ENCODE measurements at regions not wholly inside any gene's neighbourhood (a gene's known extent, or its start where the extent isn't known, plus 50 kb on each side); places are given as distances from the start of the nearest gene placed in this dataset.
A peak's percentile ranks its signal among the peaks of the same experiment; 100 is the strongest.
"Not testable (repeated sequence)": the region's sequence is repeated elsewhere in the genome, so short reads cannot be mapped to it uniquely, and the experiment has no call there.

GRCh38 chr16:76985392-76986045, 205.5 kb upstream of the MON1B start:
- Mint-ChIP-seq H3K27ac (no peak overlapping the region), H3K4me1 (no peaks in the 10 kb centered on the region)

GRCh38 chr16:76988526-76988925, 202.5 kb upstream of the MON1B start:
- Mint-ChIP-seq H3K36me3 (peaks cover 1% of the 10 kb centered on the region), H3K4me1 (no peaks in the 10 kb centered on the region), H3K27ac (no peak overlapping the region), H3K27me3 (no peaks in the 10 kb centered on the region), H3K9me3 (peaks cover 0 to 5% (median 0%) of the 10 kb centered on the region in 3 donors), H3K4me3 (no peak overlapping the region)

More at GRCh38 chr16:76985392-76986045, 205.5 kb upstream of the MON1B start:
- H3K36me3 Mint-ChIP-seq: peaks cover 1% of the 10 kb centered on the region
- no peak overlapping the region for H3K4me3 Mint-ChIP-seq
- H3K9me3 Mint-ChIP-seq: peaks cover 0 to 5% (median 2%) of the 10 kb centered on the region in 3 donors
- peaks cover 2% of the 10 kb centered on the region for H3K27me3 Mint-ChIP-seq

GRCh38 chr16:77002644-77003043, 188.3 kb upstream of the MON1B start:
- H3K27ac Mint-ChIP-seq: no peak overlapping the region

GRCh38 chr16:77009453-77009852, 181.5 kb upstream of the MON1B start:
- peaks cover 0 to 4% (median 0%) of the 10 kb centered on the region in 3 donors for H3K4me1 Mint-ChIP-seq
- H3K27ac Mint-ChIP-seq: no peak overlapping the region
- peaks cover 6 to 18% (median 10%) of the 10 kb centered on the region in 3 donors for H3K9me3 Mint-ChIP-seq
- no peak overlapping the region for H3K4me3 Mint-ChIP-seq
- no peaks in the 10 kb centered on the region for H3K27me3 Mint-ChIP-seq
- H3K36me3 Mint-ChIP-seq: no peaks in the 10 kb centered on the region

More at GRCh38 chr16:77002644-77003043, 188.3 kb upstream of the MON1B start:
- Mint-ChIP-seq H3K4me1 (no peaks in the 10 kb centered on the region), H3K4me3 (no peak overlapping the region), H3K9me3 (peaks cover 0 to 2% (median 0%) of the 10 kb centered on the region in 3 donors), H3K27me3 (no peaks in the 10 kb centered on the region), H3K36me3 (no peaks in the 10 kb centered on the region)

- H3K4me1 Mint-ChIP-seq: peaks cover 0 to 4% (median 0%) of the 10 kb centered on the region in 3 donors
- H3K9me3 Mint-ChIP-seq: peaks cover 6 to 18% (median 9%) of the 10 kb centered on the region in 3 donors
- no peak overlapping the region for H3K4me3 Mint-ChIP-seq
- no peak overlapping the region for H3K27ac Mint-ChIP-seq
- H3K27me3 Mint-ChIP-seq: no peaks in the 10 kb centered on the region
- no peaks in the 10 kb centered on the region for H3K36me3 Mint-ChIP-seq
Observed at GRCh38 chr16:77014441-77014840, 176.5 kb upstream of the MON1B start.

GRCh38 chr16:77030600-77030999, 160.4 kb upstream of the MON1B start:
- no peaks in the 10 kb centered on the region for H3K36me3 Mint-ChIP-seq
- peaks cover 0 to 3% (median 0%) of the 10 kb centered on the region in 3 donors for H3K4me1 Mint-ChIP-seq
- peaks cover 0 to 3% (median 1%) of the 10 kb centered on the region in 3 donors for H3K9me3 Mint-ChIP-seq
- no peak overlapping the region for H3K27ac Mint-ChIP-seq
- H3K27me3 Mint-ChIP-seq: no peaks in the 10 kb centered on the region
- no peak overlapping the region for H3K4me3 Mint-ChIP-seq

GRCh38 chr16:77033516-77033915, 157.5 kb upstream of the MON1B start:
- peaks cover 0 to 3% (median 3%) of the 10 kb centered on the region in 3 donors for H3K9me3 Mint-ChIP-seq
- no peak overlapping the region for H3K27ac Mint-ChIP-seq
- H3K36me3 Mint-ChIP-seq: no peaks in the 10 kb centered on the region
- no peaks in the 10 kb centered on the region for H3K27me3 Mint-ChIP-seq
- H3K4me1 Mint-ChIP-seq: peaks cover 0 to 4% (median 0%) of the 10 kb centered on the region in 3 donors
- H3K4me3 Mint-ChIP-seq: no peak overlapping the region

GRCh38 chr16:77035361-77035760, 155.6 kb upstream of the MON1B start:
- Mint-ChIP-seq H3K9me3 (peaks cover 0 to 3% (median 1%) of the 10 kb centered on the region in 3 donors), H3K4me3 (no peak overlapping the region), H3K27me3 (no peaks in the 10 kb centered on the region)

GRCh38 chr16:77037696-77038347, 153.2 kb upstream of the MON1B start:
- H3K4me3 Mint-ChIP-seq: no peak overlapping the region
- peaks cover 0 to 1% (median 0%) of the 10 kb centered on the region in 3 donors for H3K4me1 Mint-ChIP-seq
- peaks cover 0 to 3% (median 1%) of the 10 kb centered on the region in 3 donors for H3K9me3 Mint-ChIP-seq
- H3K27ac Mint-ChIP-seq: no peak overlapping the region
- H3K36me3 Mint-ChIP-seq: no peaks in the 10 kb centered on the region
- no peaks in the 10 kb centered on the region for H3K27me3 Mint-ChIP-seq

More at GRCh38 chr16:77035361-77035760, 155.6 kb upstream of the MON1B start:
- Mint-ChIP-seq H3K4me1 (peaks cover 0 to 4% (median 0%) of the 10 kb centered on the region in 3 donors), H3K27ac (no peak overlapping the region), H3K36me3 (no peaks in the 10 kb centered on the region)

- H3K36me3 Mint-ChIP-seq: no peaks in the 10 kb centered on the region
- no peak overlapping the region for H3K4me3 Mint-ChIP-seq
- H3K27me3 Mint-ChIP-seq: no peaks in the 10 kb centered on the region
- H3K9me3 Mint-ChIP-seq: no peaks in the 10 kb centered on the region
- peaks cover 0 to 5% (median 0%) of the 10 kb centered on the region in 3 donors for H3K4me1 Mint-ChIP-seq
- H3K27ac Mint-ChIP-seq: no peak overlapping the region
Observed at GRCh38 chr16:77041468-77041867, 149.5 kb upstream of the MON1B start.

GRCh38 chr16:77043076-77043475, 147.9 kb upstream of the MON1B start:
- no peak overlapping the region for H3K27ac Mint-ChIP-seq
- no peaks in the 10 kb centered on the region for H3K9me3 Mint-ChIP-seq
- H3K36me3 Mint-ChIP-seq: no peaks in the 10 kb centered on the region
- H3K27me3 Mint-ChIP-seq: no peaks in the 10 kb centered on the region
- H3K4me3 Mint-ChIP-seq: no peak overlapping the region
- peaks cover 0 to 3% (median 0%) of the 10 kb centered on the region in 3 donors for H3K4me1 Mint-ChIP-seq

GRCh38 chr16:77046206-77046605, 144.8 kb upstream of the MON1B start:
- Mint-ChIP-seq H3K4me1 (peaks cover 0 to 3% (median 0%) of the 10 kb centered on the region in 3 donors), H3K4me3 (no peak overlapping the region), H3K27me3 (no peaks in the 10 kb centered on the region), H3K27ac (no peak overlapping the region), H3K9me3 (no peaks in the 10 kb centered on the region), H3K36me3 (no peaks in the 10 kb centered on the region)

GRCh38 chr16:77048085-77048484, 142.9 kb upstream of the MON1B start:
- Mint-ChIP-seq H3K27ac (no peak overlapping the region), H3K9me3 (no peaks in the 10 kb centered on the region), H3K4me1 (peaks cover 0 to 2% (median 0%) of the 10 kb centered on the region in 3 donors), H3K27me3 (no peaks in the 10 kb centered on the region), H3K4me3 (no peak overlapping the region), H3K36me3 (no peaks in the 10 kb centered on the region)

- Mint-ChIP-seq H3K4me3 (no peak overlapping the region), H3K9me3 (peaks cover 0 to 2% (median 0%) of the 10 kb centered on the region in 3 donors), H3K27me3 (no peaks in the 10 kb centered on the region), H3K27ac (no peak overlapping the region), H3K4me1 (peaks cover 0 to 3% (median 0%) of the 10 kb centered on the region in 3 donors), H3K36me3 (no peaks in the 10 kb centered on the region)
Observed at GRCh38 chr16:77049577-77049976, 141.4 kb upstream of the MON1B start.

GRCh38 chr16:77056597-77056996, 134.4 kb upstream of the MON1B start:
- H3K4me3 Mint-ChIP-seq, H3K4me1 Mint-ChIP-seq, H3K27me3 Mint-ChIP-seq, H3K36me3 Mint-ChIP-seq: not testable (repeated sequence)
- H3K9me3 Mint-ChIP-seq: peaks cover 5 to 12% (median 10%) of the 10 kb centered on the region in 3 donors
- H3K27ac Mint-ChIP-seq: peak overlapping the region in 1 of 3 donors; percentile 9

All from IgD-negative memory B cell (primary cell).